HG03159 (cell line): ENCODE measurements at regions not wholly inside any gene's neighbourhood (a gene's known extent, or its start where the extent isn't known, plus 50 kb on each side); places are given as distances from the start of the nearest gene placed in this dataset.

Source experiments
- ATAC-seq: cut with Tn5 transposase; IDR thresholded peaks from one replicate; pipeline ENCODE4 v1.9.1; 2021; ENCODE audit warnings: mild to moderate bottlenecking, moderate library complexity; ENCODE audit not compliant: unreplicated experiment

- ATAC-seq, result no peak
Observed at GRCh38 chr2:56099963-56100362, 83.8 kb upstream of the CCDC85A start.

- no peak for ATAC-seq
Observed at GRCh38 chr2:56100791-56101312, 82.9 kb upstream of the CCDC85A start.

- ATAC-seq, result no peak
Observed at GRCh38 chr2:56102098-56102497, 81.7 kb upstream of the CCDC85A start.

- no peak for ATAC-seq
Observed at GRCh38 chr2:56102866-56103265, 80.9 kb upstream of the CCDC85A start.

GRCh38 chr2:56104962-56105361, 78.8 kb upstream of the CCDC85A start:
- ATAC-seq, result no peak

GRCh38 chr2:56107502-56108220, 76.1 kb upstream of the CCDC85A start:
- no peak for ATAC-seq

- no peak for ATAC-seq
Observed at GRCh38 chr2:56108806-56109205, 75.0 kb upstream of the CCDC85A start.

GRCh38 chr2:56109994-56110393, 73.8 kb upstream of the CCDC85A start:
- no peak for ATAC-seq

GRCh38 chr2:56113382-56113975, 70.3 kb upstream of the CCDC85A start:
- ATAC-seq, result no peak

- no peak for ATAC-seq
Observed at GRCh38 chr2:56117764-56118163, 66.0 kb upstream of the CCDC85A start.

- ATAC-seq, result no peak
Observed at GRCh38 chr2:56118474-56118873, 65.3 kb upstream of the CCDC85A start.

- no peak for ATAC-seq
Observed at GRCh38 chr2:56121995-56122394, 61.8 kb upstream of the CCDC85A start.

- ATAC-seq, result no peak
Observed at GRCh38 chr2:56123538-56123937, 60.3 kb upstream of the CCDC85A start.

- ATAC-seq, result no peak
Observed at GRCh38 chr2:56127010-56127409, 56.8 kb upstream of the CCDC85A start.

GRCh38 chr2:56127463-56128152, 56.2 kb upstream of the CCDC85A start:
- no peak for ATAC-seq

GRCh38 chr2:56128235-56128634, 55.6 kb upstream of the CCDC85A start:
- ATAC-seq, result no peak

GRCh38 chr2:56130463-56131070, 53.2 kb upstream of the CCDC85A start:
- peak; percentile 45 for ATAC-seq

- no peak for ATAC-seq
Observed at GRCh38 chr2:56132138-56132537, 51.7 kb upstream of the CCDC85A start.

GRCh38 chr2:56133441-56133840, 50.3 kb upstream of the CCDC85A start:
- ATAC-seq, result no peak

- no peak for ATAC-seq
Observed at GRCh38 chr2:56133931-56134629, 49.7 kb upstream of the CCDC85A start.
